PC-9 (cell line): ENCODE measurements at regions not wholly inside any gene's neighbourhood (a gene's known extent, or its start where the extent isn't known, plus 50 kb on each side); places are given as distances from the start of the nearest gene placed in this dataset.

Experiments
- EZH2 ChIP-seq: fragments of 200-600 bp; sonication (generic); IDR thresholded peaks from 2 replicates; pipeline ENCODE4 v1.8.0; 2017; ENCODE audit warnings: antibody characterized with exemption, low read depth
- TF ChIP-seq, protein P1 (sequence below): fragments of 200-600 bp; sonication (generic); conservative IDR thresholded peaks from 2 replicates; pipeline ENCODE4 v1.6.1; 2017; ENCODE audit warnings: mixed run types, antibody characterized with exemption, mild to moderate bottlenecking, moderate library complexity

GRCh38 chr10:130771491-130771946 is 540.0 kb downstream of the TCERG1L start:
- TF ChIP-seq, protein P1, sequence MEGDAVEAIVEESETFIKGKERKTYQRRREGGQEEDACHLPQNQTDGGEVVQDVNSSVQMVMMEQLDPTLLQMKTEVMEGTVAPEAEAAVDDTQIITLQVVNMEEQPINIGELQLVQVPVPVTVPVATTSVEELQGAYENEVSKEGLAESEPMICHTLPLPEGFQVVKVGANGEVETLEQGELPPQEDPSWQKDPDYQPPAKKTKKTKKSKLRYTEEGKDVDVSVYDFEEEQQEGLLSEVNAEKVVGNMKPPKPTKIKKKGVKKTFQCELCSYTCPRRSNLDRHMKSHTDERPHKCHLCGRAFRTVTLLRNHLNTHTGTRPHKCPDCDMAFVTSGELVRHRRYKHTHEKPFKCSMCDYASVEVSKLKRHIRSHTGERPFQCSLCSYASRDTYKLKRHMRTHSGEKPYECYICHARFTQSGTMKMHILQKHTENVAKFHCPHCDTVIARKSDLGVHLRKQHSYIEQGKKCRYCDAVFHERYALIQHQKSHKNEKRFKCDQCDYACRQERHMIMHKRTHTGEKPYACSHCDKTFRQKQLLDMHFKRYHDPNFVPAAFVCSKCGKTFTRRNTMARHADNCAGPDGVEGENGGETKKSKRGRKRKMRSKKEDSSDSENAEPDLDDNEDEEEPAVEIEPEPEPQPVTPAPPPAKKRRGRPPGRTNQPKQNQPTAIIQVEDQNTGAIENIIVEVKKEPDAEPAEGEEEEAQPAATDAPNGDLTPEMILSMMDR = no peak
- TF ChIP-seq EZH2 = no peak
